NCI-H524 (cell line): ENCODE measurements at regions not wholly inside any gene's neighbourhood (a gene's known extent, or its start where the extent isn't known, plus 50 kb on each side); places are given as distances from the start of the nearest gene placed in this dataset.
"Not testable (repeated sequence)": the region's sequence is repeated elsewhere in the genome, so short reads cannot be mapped to it uniquely, and the experiment has no call there.

ENCODE experiments used
- DNase-seq, 2 experiments: peaks; one replicate each; lab custom pipeline; 2025; lab: John Stamatoyannopoulos, UW

DNA sequence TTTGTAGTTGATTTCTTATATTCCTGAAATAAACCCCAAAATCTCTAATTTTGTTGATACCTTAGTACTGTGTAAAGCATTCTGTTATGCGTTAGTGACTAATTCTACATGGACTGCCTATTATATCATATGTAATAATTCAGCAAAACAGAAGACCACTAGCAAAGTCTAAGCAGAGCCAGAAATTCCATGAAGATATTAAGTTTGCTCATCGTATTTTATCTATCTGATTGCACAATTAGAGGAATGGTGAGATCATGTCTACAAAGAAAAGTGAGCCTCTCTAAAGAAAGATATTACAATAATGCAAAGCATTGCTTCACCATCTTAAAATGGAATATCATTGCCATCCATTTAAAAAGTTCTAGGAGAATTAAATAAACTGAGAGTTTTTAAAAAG is 374.6 kb upstream of the SLC7A11 start:
- no peak for DNase-seq

GRCh38 chr4:138614398-138615142 is 372.4 kb upstream of the SLC7A11 start:
- DNase-seq, result no peak

DNA sequence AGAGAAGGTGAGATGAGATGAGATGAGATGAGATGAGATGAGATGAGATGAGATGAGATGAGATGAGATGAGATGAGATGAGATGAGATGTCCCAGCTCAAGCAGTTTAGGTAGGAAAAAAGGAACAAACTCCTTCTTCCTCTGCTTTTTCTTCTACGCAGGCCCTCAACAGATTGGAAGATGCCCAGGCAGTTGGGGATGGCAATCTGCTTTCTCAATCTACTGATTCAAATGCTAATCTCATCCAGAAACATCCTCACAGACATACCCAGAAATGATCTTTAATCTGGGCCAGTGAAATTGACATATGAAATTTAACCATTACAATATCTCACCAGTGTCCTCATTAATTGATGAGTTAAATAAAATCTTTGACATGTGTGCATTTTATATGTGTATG is 370.3 kb upstream of the SLC7A11 start:
- no peak for DNase-seq

- no peak for DNase-seq
Measured at GRCh38 chr4:138611721-138612120, 369.6 kb upstream of the SLC7A11 start.

- DNase-seq, result no peak
Measured at GRCh38 chr4:138611017-138611416, 368.9 kb upstream of the SLC7A11 start.

GRCh38 chr4:138609943-138610350 is 367.8 kb upstream of the SLC7A11 start:
- no peak for DNase-seq

- DNase-seq, result no peak
Measured at GRCh38 chr4:138604556-138604955, 362.4 kb upstream of the SLC7A11 start.

GRCh38 chr4:138602664-138603063 is 360.5 kb upstream of the SLC7A11 start:
- no peak for DNase-seq

- DNase-seq, result no peak
Measured at GRCh38 chr4:138599965-138600364, 357.8 kb upstream of the SLC7A11 start.

- DNase-seq, result no peak
Measured at GRCh38 chr4:138598226-138598625, 356.1 kb upstream of the SLC7A11 start.

GRCh38 chr4:138596896-138597295 is 354.7 kb upstream of the SLC7A11 start:
- DNase-seq, result no peak

- DNase-seq, result no peak
Measured at GRCh38 chr4:138595731-138596460, 353.7 kb upstream of the SLC7A11 start.

- DNase-seq, result peak in 1 of 2 experiments; percentile 30
Measured at GRCh38 chr4:138595171-138595570, 353.0 kb upstream of the SLC7A11 start.

- DNase-seq, result no peak
Measured at GRCh38 chr4:138592796-138593195, 350.6 kb upstream of the SLC7A11 start.

DNA sequence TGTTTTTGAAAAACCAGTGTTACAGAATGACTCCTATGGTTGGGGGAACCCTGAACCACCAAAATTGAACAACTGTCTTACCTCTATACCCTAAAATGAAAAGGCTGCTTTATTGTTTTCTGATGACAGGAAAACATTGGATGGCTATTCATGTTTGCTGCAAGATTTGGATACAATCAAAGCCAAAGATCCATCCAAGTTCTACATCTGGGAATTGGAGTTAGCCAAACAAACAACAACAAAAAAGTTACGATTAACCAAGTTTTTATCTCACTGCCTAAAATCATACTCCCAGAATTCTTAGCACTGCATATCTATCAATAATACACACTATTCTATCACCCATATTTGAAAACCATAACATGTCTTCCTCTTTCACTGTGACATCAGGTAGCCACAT is 349.7 kb upstream of the SLC7A11 start:
- DNase-seq, result no peak

GRCh38 chr4:138588501-138588900 is 346.4 kb upstream of the SLC7A11 start:
- no peak for DNase-seq

- DNase-seq, result no peak
Measured at GRCh38 chr4:138579146-138579545, 337.0 kb upstream of the SLC7A11 start.

DNA sequence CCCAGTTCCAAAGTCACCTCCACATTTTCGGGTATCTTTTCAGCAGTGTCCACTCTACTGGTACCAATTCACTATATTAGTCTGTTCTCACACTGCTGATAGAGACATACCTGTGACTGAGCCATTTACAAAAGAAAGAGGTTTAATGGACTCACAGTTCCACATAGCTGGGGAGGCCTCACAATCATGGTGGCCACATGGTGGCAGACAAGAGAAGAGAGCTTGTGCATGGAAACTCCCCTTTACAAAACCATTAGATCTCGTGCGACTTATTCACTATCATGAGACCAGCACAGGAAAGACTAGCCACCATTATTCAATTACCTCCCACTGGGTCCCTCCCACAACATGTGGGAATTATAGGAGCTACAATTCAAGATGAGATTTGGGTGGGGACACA is 335.7 kb upstream of the SLC7A11 start:
- DNase-seq, result not testable (repeated sequence)

DNA sequence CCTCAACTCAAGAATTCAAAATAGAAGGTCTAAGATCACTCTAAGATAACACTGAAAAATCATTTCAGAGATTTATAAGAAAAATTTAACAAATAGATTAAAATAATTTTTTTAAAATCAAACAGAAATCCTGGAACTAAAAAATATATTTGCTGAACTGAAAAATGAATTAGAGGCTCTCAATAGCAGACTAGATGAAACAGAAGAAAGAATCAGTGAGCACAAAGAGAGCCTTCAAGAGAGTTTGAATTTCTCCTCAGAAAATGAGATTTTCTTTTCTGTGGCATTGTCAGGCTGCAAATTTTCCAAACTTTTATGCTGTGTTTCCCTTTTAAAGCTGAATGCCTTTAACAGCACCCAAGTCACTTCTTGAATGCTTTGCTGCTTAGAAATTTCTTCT is 335.0 kb upstream of the SLC7A11 start:
- DNase-seq, result no peak

DNA sequence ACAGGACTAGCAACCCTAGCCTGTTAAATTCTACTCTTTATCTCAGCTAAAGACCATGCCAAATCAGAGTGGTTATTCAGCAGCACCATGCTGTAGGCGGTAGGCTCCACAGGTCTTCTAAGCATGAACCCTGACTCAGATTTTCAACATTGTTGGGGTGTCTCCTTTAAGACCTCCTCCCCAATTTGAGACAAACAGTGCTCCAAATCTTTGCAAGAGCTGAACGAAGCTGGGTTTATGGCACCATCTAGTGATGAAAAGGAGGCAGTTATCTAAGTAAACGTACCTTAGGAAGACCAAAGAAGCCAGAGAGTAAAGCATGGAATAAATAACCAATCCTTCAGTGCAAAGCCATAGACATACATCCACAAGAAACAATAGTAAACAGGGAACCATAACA is 334.5 kb upstream of the SLC7A11 start:
- DNase-seq, result no peak

DNA sequence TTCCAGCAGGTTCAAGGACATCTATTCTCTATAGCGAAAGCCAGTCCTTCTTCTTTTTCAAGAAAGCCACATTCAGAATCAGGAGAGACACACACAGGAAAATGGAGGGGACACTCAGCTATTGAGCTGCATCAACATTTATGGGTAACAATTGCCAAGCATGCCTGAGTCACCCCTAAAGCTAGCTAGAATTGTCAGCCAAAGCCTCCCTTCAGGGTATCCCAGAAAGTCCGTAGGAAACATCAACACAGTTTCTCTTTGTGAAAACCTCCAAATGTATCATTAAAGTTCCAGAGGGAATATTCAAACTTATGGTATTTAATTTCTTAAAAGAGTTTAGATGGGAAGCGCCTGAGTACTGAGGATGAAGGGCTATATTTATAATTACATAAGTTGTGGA is 331.1 kb upstream of the SLC7A11 start:
- no peak for DNase-seq

GRCh38 chr4:138572007-138572406 is 329.9 kb upstream of the SLC7A11 start:
- no peak for DNase-seq

DNA sequence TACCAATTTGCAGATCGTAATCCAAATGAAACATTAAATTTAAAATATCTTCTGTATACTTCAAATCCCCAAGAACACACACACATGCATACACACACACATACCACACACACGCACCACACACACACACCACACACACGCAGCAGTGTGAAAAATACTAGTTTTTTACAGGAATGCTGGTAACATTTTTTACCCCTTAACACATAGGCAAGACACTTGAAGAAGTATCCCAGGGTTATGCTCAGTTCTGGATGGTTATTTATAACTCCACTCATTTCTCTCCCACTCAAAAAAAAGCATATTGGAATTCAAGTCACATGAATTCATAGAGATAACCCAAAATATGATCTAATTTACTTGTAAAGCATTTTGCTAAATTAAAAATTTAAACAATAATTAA is 325.5 kb upstream of the SLC7A11 start:
- no peak for DNase-seq

DNA sequence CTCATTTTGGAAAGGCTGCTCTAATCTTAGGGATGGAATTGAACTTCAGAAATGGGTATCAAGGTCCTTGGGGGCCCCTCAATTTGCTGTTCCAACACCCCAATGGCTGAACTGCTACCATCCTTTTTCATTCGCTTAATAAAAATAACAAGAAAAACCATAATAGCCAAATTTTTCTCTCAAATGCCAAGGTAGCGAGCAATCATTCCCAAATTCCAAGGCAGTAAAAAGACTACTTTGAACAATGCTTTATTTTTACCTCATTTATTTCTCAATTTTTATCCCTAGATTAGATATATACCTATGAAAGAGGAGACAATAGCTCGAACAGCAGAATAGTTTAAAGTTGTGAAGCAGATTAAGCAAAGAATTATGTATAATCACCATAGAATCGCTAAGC is 323.4 kb upstream of the SLC7A11 start:
- DNase-seq, result no peak
